GM23338 (cell line): ENCODE measurements at regions not wholly inside any gene's neighbourhood (a gene's known extent, or its start where the extent isn't known, plus 50 kb on each side); places are given as distances from the start of the nearest gene placed in this dataset.

Source experiments
- ATAC-seq: fragments of 200-7000 bp; cut with Tn5 transposase; 3 replicates; pipeline ENCODE4 v1.9.1; 2020
- DNase-seq: peaks from one replicate; pipeline ENCODE4 v3.0.0-alpha.2; 2015; ENCODE audit warnings: low spot score
- H2AFZ ChIP-seq: fragments of 200-600 bp; sonication (generic); 2 replicates; pipeline ENCODE4 v1.8.0; 2016; ENCODE audit warnings: antibody characterized with exemption, mild to moderate bottlenecking, moderate library complexity
- H3F3A ChIP-seq: fragments of 200-600 bp; sonication (generic); replicated peaks from 2 replicates; pipeline ENCODE4 v1.8.0; 2017; ENCODE audit warnings: antibody characterized with exemption, mixed run types, low read depth
- H3K27ac ChIP-seq: fragments of 200-600 bp; sonication (generic); 2 replicates; pipeline ENCODE4 v1.6.1; 2016; ENCODE audit warnings: low read depth
- H3K27me3 ChIP-seq: fragments of 200-600 bp; sonication (generic); 2 replicates; pipeline ENCODE4 v1.8.0; 2016; ENCODE audit warnings: mild to moderate bottlenecking, mixed run types, moderate library complexity; ENCODE audit not compliant: insufficient read depth
- H3K36me3 ChIP-seq: fragments of 200-600 bp; sonication (generic); 2 replicates; pipeline ENCODE4 v1.8.0; 2016; ENCODE audit warnings: mild to moderate bottlenecking; ENCODE audit not compliant: insufficient read depth
- H3K4me1 ChIP-seq: fragments of 200-600 bp; sonication (generic); 2 replicates; pipeline ENCODE4 v1.8.0; 2016; ENCODE audit warnings: mild to moderate bottlenecking, moderate library complexity; ENCODE audit not compliant: insufficient read depth
- H3K4me2 ChIP-seq: fragments of 200-600 bp; sonication (generic); 2 replicates; pipeline ENCODE4 v1.7.1; 2017; ENCODE audit warnings: mixed run types
- H3K4me3 ChIP-seq: fragments of 200-600 bp; sonication (generic); 2 replicates; pipeline ENCODE4 v1.6.1; 2016; ENCODE audit warnings: mixed run types
- H3K79me2 ChIP-seq: fragments of 200-600 bp; sonication (generic); replicated peaks from 2 replicates; pipeline ENCODE4 v1.8.0; 2017; ENCODE audit warnings: mild to moderate bottlenecking; ENCODE audit not compliant: insufficient read depth
- H3K9me2 ChIP-seq: fragments of 200-600 bp; sonication (generic); 2 replicates; pipeline ENCODE4 v1.8.0; 2017; ENCODE audit not compliant: insufficient read depth
- H4K20me1 ChIP-seq: fragments of 200-600 bp; sonication (generic); replicated peaks from 2 replicates; pipeline ENCODE4 v1.8.0; 2017; ENCODE audit warnings: mild to moderate bottlenecking; ENCODE audit not compliant: insufficient read depth
- H3K27ac Mint-ChIP-seq: 2 replicates; pipeline ENCODE4 v1.8.0; 2020; ENCODE audit warnings: inconsistent platforms, mild to moderate bottlenecking, moderate library complexity, mixed read lengths
- H3K27me3 Mint-ChIP-seq: 3 replicates; pipeline ENCODE4 v1.8.0; 2022; ENCODE audit warnings: low read depth, mild to moderate bottlenecking, moderate library complexity, mixed read lengths, inconsistent platforms; ENCODE audit not compliant: insufficient read depth, poor library complexity
- H3K36me3 Mint-ChIP-seq: 3 replicates; pipeline ENCODE4 v1.8.0; 2021; ENCODE audit warnings: low read depth, mild to moderate bottlenecking, inconsistent platforms, moderate library complexity, mixed read lengths
- H3K4me1 Mint-ChIP-seq: 3 replicates; pipeline ENCODE4 v1.8.0; 2020; ENCODE audit warnings: mild to moderate bottlenecking, inconsistent platforms, mixed read lengths
- H3K4me3 Mint-ChIP-seq: 3 replicates; pipeline ENCODE4 v1.8.0; 2021; ENCODE audit warnings: moderate library complexity, mild to moderate bottlenecking, inconsistent platforms, mixed read lengths
- H3K9me3 Mint-ChIP-seq: 3 replicates; pipeline ENCODE4 v1.8.0; 2020; ENCODE audit warnings: moderate library complexity, mild to moderate bottlenecking, inconsistent platforms, mixed read lengths
- CREB1 ChIP-seq: fragments of 250-450 bp; sonication (Bioruptor Pico); IDR thresholded peaks from 2 replicates; pipeline ENCODE4 v1.5.0; 2020; ENCODE audit warnings: low read depth, mild to moderate bottlenecking, moderate library complexity
- CTCF ChIP-seq, 2 experiments: fragments of 200-600 bp in 1 of 2; sonication (generic) in 1 of 2; conservative IDR thresholded peaks; 2 replicates each; pipeline versions ENCODE4 v1.5.1 to v1.6.1; 2016 to 2017; ENCODE audit warnings: antibody characterized with exemption in 2 of 2, low read depth in 2 of 2, mild to moderate bottlenecking in 2 of 2, moderate library complexity in 1 of 2
- EZH2phosphoT487 ChIP-seq: fragments of 200-600 bp; sonication (generic); IDR thresholded peaks from one replicate; pipeline ENCODE4 v1.8.1; 2018; ENCODE audit warnings: antibody characterized with exemption; ENCODE audit not compliant: unreplicated experiment
- JUNB ChIP-seq: IDR thresholded peaks from one replicate; pipeline ENCODE4 v1.6.1; 2016; ENCODE audit warnings: antibody characterized with exemption; ENCODE audit not compliant: unreplicated experiment
- POLR2AphosphoS5 ChIP-seq: IDR thresholded peaks from 2 replicates; pipeline ENCODE4 v1.6.1; 2016; ENCODE audit warnings: antibody characterized with exemption, low read depth
- STAT1 ChIP-seq: IDR thresholded peaks from one replicate; pipeline ENCODE4 v1.6.1; 2016; ENCODE audit warnings: antibody characterized with exemption; ENCODE audit not compliant: unreplicated experiment
- ZNF114 ChIP-seq: fragments of 250-450 bp; sonication (Bioruptor Pico); IDR thresholded peaks from 2 replicates; pipeline ENCODE4 v1.5.0; 2020; ENCODE audit warnings: mild to moderate bottlenecking, moderate library complexity
- ZNF331 ChIP-seq: fragments of 250-450 bp; sonication (Bioruptor Pico); IDR thresholded peaks from 2 replicates; pipeline ENCODE4 v1.5.0; 2020; ENCODE audit warnings: low read depth, mild to moderate bottlenecking, moderate library complexity
- ZNF462 ChIP-seq: fragments of 250-450 bp; sonication (Bioruptor Pico); IDR thresholded peaks from 2 replicates; pipeline ENCODE4 v1.5.0; 2020; ENCODE audit warnings: mild to moderate bottlenecking, moderate library complexity
- TF ChIP-seq, protein P1 (sequence below): IDR thresholded peaks from 2 replicates; pipeline ENCODE4 v1.6.1; 2016; ENCODE audit warnings: antibody characterized with exemption

GRCh38 chrX:111010111-111010510 lies 85.9 kb upstream of the PAK3 start:
- DNase-seq, result no peak
- Histone ChIP-seq H3K4me3 (no peak overlapping the region), H3K4me2 (no peak overlapping the region), H2AFZ (no peak overlapping the region), H3F3A (no peaks in the 10 kb centered on the region), H3K27me3 (no peaks in the 10 kb centered on the region), H3K9me2 (no peaks in the 10 kb centered on the region), H3K79me2 (no peaks in the 10 kb centered on the region), H3K36me3 (no peaks in the 10 kb centered on the region), H3K27ac (no peak overlapping the region), H3K4me1 (no peaks in the 10 kb centered on the region), H4K20me1 (no peaks in the 10 kb centered on the region)
- no peaks in the 10 kb centered on the region for H3K9me3 Mint-ChIP-seq
- H3K4me1 Mint-ChIP-seq, result peaks cover 17% of the 10 kb centered on the region; the same call in 2 of the 3 replicates
- H3K4me3 Mint-ChIP-seq, result no peak overlapping the region
- TF ChIP-seq JUNB, result no peak
- no peak for TF ChIP-seq CTCF (conservative IDR thresholded peaks at IDR 0.05; ENCODE audit: low read depth in 2 of 2)
- TF ChIP-seq ZNF331, result no peak
- no peak for TF ChIP-seq EZH2phosphoT487
- no peak for TF ChIP-seq ZNF114
- TF ChIP-seq ZNF462 (CRISPR knock-in tag), result no peak
- no peak for TF ChIP-seq STAT1
- TF ChIP-seq, protein P1, sequence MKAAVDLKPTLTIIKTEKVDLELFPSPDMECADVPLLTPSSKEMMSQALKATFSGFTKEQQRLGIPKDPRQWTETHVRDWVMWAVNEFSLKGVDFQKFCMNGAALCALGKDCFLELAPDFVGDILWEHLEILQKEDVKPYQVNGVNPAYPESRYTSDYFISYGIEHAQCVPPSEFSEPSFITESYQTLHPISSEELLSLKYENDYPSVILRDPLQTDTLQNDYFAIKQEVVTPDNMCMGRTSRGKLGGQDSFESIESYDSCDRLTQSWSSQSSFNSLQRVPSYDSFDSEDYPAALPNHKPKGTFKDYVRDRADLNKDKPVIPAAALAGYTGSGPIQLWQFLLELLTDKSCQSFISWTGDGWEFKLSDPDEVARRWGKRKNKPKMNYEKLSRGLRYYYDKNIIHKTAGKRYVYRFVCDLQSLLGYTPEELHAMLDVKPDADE, result no peak
- no peak for TF ChIP-seq POLR2AphosphoS5
- TF ChIP-seq CREB1 (CRISPR knock-in tag), result no peak
- H3K27ac Mint-ChIP-seq, result no peak overlapping the region
- no peaks in the 10 kb centered on the region for H3K36me3 Mint-ChIP-seq
- no peak for ATAC-seq
- peaks cover 2% of the 10 kb centered on the region for H3K27me3 Mint-ChIP-seq
